ENCODE measurements at regions not wholly inside any gene's neighbourhood (a gene's known extent, or its start where the extent isn't known, plus 50 kb on each side); places are given as distances from the start of the nearest gene placed in this dataset. TPM values are rescaled to one million over a fixed set of nuclear protein-coding genes. Genes with fewer than 3 reads are reported as not detected.

DNA sequence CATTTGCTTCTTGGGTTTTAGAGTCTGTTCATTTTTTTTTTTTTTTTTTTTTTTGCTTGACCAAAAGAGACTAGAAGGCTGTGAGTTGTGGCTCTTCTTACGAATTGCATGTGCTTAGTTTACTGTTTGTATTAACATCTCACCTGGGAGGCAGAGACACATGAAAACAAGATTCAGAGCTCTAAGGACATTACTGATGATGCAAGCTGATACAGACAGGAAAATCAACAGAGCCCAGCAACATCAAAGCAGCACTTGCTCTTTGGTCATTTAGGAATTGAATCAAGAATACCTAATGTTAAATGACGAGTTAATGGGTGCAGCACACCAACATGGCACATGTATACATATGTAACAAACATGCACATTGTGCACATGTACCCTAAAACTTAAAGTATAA lies 55.7 kb upstream of the HS3ST5 start:
- Histone ChIP-seq H4K20me1 (ENCODE audit: control insufficient read depth, insufficient read depth) (no peaks in the 10 kb centered on the region), H3K4me1 (ENCODE audit: control insufficient read depth, insufficient read depth, low read length) (no peaks in the 10 kb centered on the region), H3K9ac (ENCODE audit: control insufficient read depth, insufficient read depth, low read length) (no peak overlapping the region), H3K4me3 (no peak overlapping the region), H3K36me3 (ENCODE audit: control insufficient read depth in 2 of 2, insufficient read depth in 2 of 2, low read length in 1 of 2) (no peaks in the 10 kb centered on the region), H3K79me2 (ENCODE audit: control insufficient read depth, insufficient read depth, low read length) (no peaks in the 10 kb centered on the region), H3K9me3 (replicated peaks; ENCODE audit: control insufficient read depth, insufficient read depth, low read length) (no peaks in the 10 kb centered on the region), H3K27ac (ENCODE audit: control insufficient read depth, insufficient read depth) (no peak overlapping the region), H2AFZ (ENCODE audit: control insufficient read depth, low read depth, low read length) (no peak overlapping the region), H3K27me3 (replicated peaks in 1 of 2; ENCODE audit: control insufficient read depth in 2 of 2, insufficient read depth in 2 of 2, low read length in 1 of 2) (no peaks in the 10 kb centered on the region), H3K4me2 (ENCODE audit: control insufficient read depth, insufficient read depth) (no peak overlapping the region)
- ChIA-PET RAD21 (ENCODE audit: unreplicated experiment) (no interaction called here), SMC1A (ENCODE audit: uncharacterized antibody, unreplicated experiment) (no interaction called here), POLR2A (no interaction called here), CTCF (no interaction called here)
- DNase-seq (ENCODE audit: low read depth, low spot score) (no peak), ATAC-seq (no peak), FAIRE-seq (no peak)
- TF ChIP-seq ESRRA (IDR thresholded peaks at IDR 0.05; ENCODE audit: low read length) (no peak), TCF7 (IDR thresholded peaks at IDR 0.05; ENCODE audit: borderline replicate concordance) (no peak), RELB (IDR thresholded peaks at IDR 0.05; ENCODE audit: low read depth) (no peak), YBX1 (IDR thresholded peaks at IDR 0.05) (no peak), CEBPB (IDR thresholded peaks at IDR 0.05; ENCODE audit: borderline replicate concordance in 1 of 2, low read depth in 2 of 2, low read length in 2 of 2) (no peak), IKZF1 (conservative IDR thresholded peaks at IDR 0.05) (no peak), NFYB (IDR thresholded peaks at IDR 0.05; ENCODE audit: insufficient read depth, low read depth, low read length) (no peak), EED (IDR thresholded peaks at IDR 0.05; ENCODE audit: low read depth) (no peak)
- 4% methylated on average over 2 of the region's 2 CpGs for WGBS (ENCODE audit: insufficient coverage, insufficient replicate concordance, low lambda C conversion rate, missing lambda C conversion rate)
- no TSS peak for BruUV-seq (replicated peaks)
- in situ Hi-C loops (cut with MboI) (no loop called here), intact Hi-C loops (cut with micrococcal nuclease; ENCODE audit: unreplicated experiment) (no loop called here)

Small RNA genes in the stretch of these regions (small RNA-seq; reads per million reads assigned to genes)
- gene AL606845.1 = not detected
- gene RNU6-475P = not detected
